Peyer's patch (tissue), 4 donors: ENCODE measurements at regions not wholly inside any gene's neighbourhood (a gene's known extent, or its start where the extent isn't known, plus 50 kb on each side); places are given as distances from the start of the nearest gene placed in this dataset.
A peak's percentile ranks its signal among the peaks of the same experiment; 100 is the strongest.

Experiments
- DNase-seq, 3 donors: peaks; one replicate each; pipeline ENCODE4 v3.0.0-alpha.2; 2017 to 2019
- H3K27ac ChIP-seq, 4 donors: fragments of 200-600 bp; sonication (generic); one replicate each; pipeline ENCODE4 v1.5.1; 2016 to 2019
- H3K27me3 ChIP-seq, 2 donors: fragments of 200-600 bp; sonication (generic); one replicate each; pipeline ENCODE4 v1.5.1; 2019
- H3K36me3 ChIP-seq, 3 donors: fragments of 200-600 bp; sonication (generic); one replicate each; pipeline ENCODE4 v1.5.1; 2016 to 2019
- H3K4me1 ChIP-seq, 4 donors: fragments of 200-600 bp; sonication (generic); one replicate each; pipeline ENCODE4 v1.5.1; 2016 to 2019
- H3K4me3 ChIP-seq, 4 donors: fragments of 200-600 bp; sonication (generic); 1 replicate in 3 of 4; 2 replicates in 1 of 4; pipeline ENCODE4 v1.5.1; 2016 to 2019; ENCODE audit warnings: mild to moderate bottlenecking in 1 of 4
- H3K9me3 ChIP-seq, 4 donors: fragments of 200-600 bp; sonication (generic); one replicate each; pipeline ENCODE4 v1.5.1; 2016 to 2019; ENCODE audit warnings: mild to moderate bottlenecking in 1 of 4
- POLR2A ChIP-seq, 2 donors: fragments of 450-650 bp; IDR thresholded peaks; one replicate each; pipeline ENCODE4 v1.5.1; 2017; ENCODE audit warnings: antibody characterized with exemption in 2 of 2, mild to moderate bottlenecking in 2 of 2, moderate library complexity in 2 of 2
- TF ChIP-seq, protein P1 (sequence below), 6 experiments: fragments of 450-650 bp in 4 of 6; fragments of 200-600 bp in 2 of 6; sonication (generic) in 1 of 6; IDR thresholded peaks; one replicate each; pipeline ENCODE4 v1.5.1; 2017 to 2019; ENCODE audit warnings: antibody characterized with exemption in 6 of 6, mild to moderate bottlenecking in 3 of 6, moderate library complexity in 1 of 6

DNA sequence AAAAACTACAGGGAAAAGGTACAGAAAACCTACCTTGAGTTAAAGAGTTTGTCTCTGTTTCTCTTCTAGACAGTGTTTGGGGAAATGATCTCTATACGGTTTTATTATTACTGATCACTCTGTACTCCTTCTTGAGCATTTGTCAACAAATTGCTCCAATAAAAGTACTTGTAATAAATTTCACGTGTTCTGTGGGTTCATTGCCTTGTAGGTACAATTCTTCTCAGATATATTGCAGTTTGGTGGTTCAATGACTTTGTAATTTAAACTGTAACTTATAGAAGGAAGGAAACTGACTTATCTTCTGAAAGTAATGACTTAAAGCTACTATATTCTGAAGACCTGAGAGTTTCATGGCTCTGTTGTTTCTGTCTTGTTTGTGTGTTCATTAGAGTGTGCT is 319.9 kb upstream of the PCSK5 start:
- DNase-seq: no peak
- H3K4me3 ChIP-seq: no peak overlapping the region
- H3K27ac ChIP-seq: peak overlapping the region in 2 of 4 donors; percentile 33 to 72
- no peaks in the 10 kb centered on the region for H3K9me3 ChIP-seq
- no peaks in the 10 kb centered on the region for H3K27me3 ChIP-seq
- TF ChIP-seq, protein P1, sequence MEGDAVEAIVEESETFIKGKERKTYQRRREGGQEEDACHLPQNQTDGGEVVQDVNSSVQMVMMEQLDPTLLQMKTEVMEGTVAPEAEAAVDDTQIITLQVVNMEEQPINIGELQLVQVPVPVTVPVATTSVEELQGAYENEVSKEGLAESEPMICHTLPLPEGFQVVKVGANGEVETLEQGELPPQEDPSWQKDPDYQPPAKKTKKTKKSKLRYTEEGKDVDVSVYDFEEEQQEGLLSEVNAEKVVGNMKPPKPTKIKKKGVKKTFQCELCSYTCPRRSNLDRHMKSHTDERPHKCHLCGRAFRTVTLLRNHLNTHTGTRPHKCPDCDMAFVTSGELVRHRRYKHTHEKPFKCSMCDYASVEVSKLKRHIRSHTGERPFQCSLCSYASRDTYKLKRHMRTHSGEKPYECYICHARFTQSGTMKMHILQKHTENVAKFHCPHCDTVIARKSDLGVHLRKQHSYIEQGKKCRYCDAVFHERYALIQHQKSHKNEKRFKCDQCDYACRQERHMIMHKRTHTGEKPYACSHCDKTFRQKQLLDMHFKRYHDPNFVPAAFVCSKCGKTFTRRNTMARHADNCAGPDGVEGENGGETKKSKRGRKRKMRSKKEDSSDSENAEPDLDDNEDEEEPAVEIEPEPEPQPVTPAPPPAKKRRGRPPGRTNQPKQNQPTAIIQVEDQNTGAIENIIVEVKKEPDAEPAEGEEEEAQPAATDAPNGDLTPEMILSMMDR (IDR thresholded peaks at IDR 0.05): no peak
- peak in 1 of 2 donors; percentile 18 for TF ChIP-seq POLR2A (IDR thresholded peaks at IDR 0.05)
- H3K36me3 ChIP-seq: no peaks in the 10 kb centered on the region
- peaks cover 0 to 5% (median 0%) of the 10 kb centered on the region in 4 donors for H3K4me1 ChIP-seq

DNA sequence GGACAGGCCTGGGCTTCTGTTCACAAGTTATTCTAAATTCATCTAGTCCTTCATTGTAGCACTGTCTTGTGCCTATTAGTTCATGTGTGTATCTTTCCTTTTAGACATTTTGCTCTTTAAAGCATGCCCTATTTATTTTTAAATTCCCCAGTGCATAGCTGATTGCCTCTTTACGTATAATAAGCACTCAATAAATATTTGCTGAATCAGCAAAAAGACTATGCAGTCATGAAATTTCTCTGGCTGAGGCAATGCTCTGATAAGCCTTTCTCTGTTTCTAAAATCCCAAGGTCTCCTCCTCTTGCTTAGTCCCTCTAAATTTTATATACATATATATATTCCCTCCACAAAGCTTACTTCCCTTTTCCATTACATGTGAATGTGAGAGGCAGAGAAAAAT is 315.9 kb upstream of the PCSK5 start:
- Histone ChIP-seq H3K27me3 (no peaks in the 10 kb centered on the region), H3K27ac (no peak overlapping the region), H3K4me3 (no peak overlapping the region), H3K36me3 (no peaks in the 10 kb centered on the region), H3K9me3 (no peaks in the 10 kb centered on the region), H3K4me1 (peaks cover 0 to 5% (median 0%) of the 10 kb centered on the region in 4 donors)
- TF ChIP-seq POLR2A (IDR thresholded peaks at IDR 0.05): no peak
- TF ChIP-seq, protein P1 (IDR thresholded peaks at IDR 0.05): no peak
- no peak for DNase-seq

DNA sequence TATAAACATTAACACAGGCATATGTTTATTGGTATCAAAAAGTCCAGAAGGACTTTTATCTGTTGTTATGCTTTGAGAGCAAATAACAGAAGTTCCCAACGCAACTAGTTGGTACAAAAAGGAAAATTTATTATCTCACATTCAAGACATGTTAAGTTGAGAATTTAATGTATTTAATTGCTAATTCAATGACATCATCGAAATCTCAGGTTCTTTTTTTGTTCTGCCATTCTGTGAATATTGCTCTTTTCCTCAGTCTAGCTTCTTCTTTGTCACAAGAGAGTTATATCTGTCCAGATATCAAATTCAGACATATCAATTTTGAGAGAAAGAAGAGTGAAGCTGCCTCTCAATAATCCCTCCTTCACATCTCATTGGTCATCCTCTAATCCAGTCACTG is 307.6 kb upstream of the PCSK5 start:
- DNase-seq: no peak
- TF ChIP-seq, protein P1 (IDR thresholded peaks at IDR 0.05): no peak
- no peak for TF ChIP-seq POLR2A (IDR thresholded peaks at IDR 0.05)
- Histone ChIP-seq H3K27ac (no peak overlapping the region), H3K4me1 (no peaks in the 10 kb centered on the region), H3K9me3 (no peaks in the 10 kb centered on the region), H3K36me3 (no peaks in the 10 kb centered on the region), H3K4me3 (no peak overlapping the region), H3K27me3 (no peaks in the 10 kb centered on the region)

DNA sequence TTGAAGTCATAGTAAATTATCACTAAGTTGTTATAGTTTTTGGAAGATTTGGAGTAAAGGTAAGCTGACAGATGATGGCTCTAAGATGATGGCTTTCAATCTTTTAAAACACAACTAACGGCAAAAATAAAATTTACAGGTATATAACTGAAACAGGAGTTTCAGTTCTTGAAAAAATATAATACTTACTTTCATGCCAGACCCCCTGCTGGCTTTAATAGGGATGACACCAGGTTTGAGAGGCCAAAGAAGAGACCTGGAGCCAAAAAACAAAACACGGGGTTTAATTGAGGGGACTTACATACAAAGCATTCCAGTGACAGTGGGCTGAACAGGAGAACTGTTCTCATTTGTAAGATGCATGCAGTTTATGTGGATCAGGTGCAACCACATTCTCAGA is 301.7 kb upstream of the PCSK5 start:
- Histone ChIP-seq H3K9me3 (no peaks in the 10 kb centered on the region), H3K36me3 (no peaks in the 10 kb centered on the region), H3K4me3 (no peak overlapping the region), H3K27ac (no peak overlapping the region), H3K27me3 (no peaks in the 10 kb centered on the region), H3K4me1 (no peaks in the 10 kb centered on the region)
- TF ChIP-seq, protein P1 (IDR thresholded peaks at IDR 0.05): peak in 3 of 6 experiments; percentile 21 to 33 (median 28)
- TF ChIP-seq POLR2A (IDR thresholded peaks at IDR 0.05): no peak
- no peak for DNase-seq

DNA sequence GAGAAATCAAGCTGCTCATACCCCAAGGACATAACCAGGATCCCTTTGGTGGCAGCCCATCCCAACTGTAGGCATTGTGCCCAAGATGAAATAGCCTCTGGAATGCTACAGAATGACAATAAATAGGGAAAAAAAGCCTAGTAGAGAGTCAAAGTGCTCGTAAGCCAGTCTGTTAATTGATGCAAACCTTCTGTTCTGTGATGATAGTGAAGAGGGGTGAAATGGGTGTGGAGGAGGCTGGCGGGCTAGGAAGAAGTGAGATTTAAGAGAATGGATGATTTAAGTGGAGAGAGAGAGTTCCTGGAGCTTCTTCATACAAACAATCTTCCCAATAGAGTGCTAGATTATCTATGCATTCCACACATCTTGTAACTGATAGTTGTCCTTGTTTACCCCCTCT is 301.0 kb upstream of the PCSK5 start:
- TF ChIP-seq POLR2A (IDR thresholded peaks at IDR 0.05): no peak
- TF ChIP-seq, protein P1 (IDR thresholded peaks at IDR 0.05): no peak
- H3K4me3 ChIP-seq: no peak overlapping the region
- DNase-seq: no peak
- H3K27ac ChIP-seq: no peak overlapping the region
- H3K27me3 ChIP-seq: no peaks in the 10 kb centered on the region
- H3K4me1 ChIP-seq: no peaks in the 10 kb centered on the region
- H3K36me3 ChIP-seq: no peaks in the 10 kb centered on the region
- no peaks in the 10 kb centered on the region for H3K9me3 ChIP-seq

DNA sequence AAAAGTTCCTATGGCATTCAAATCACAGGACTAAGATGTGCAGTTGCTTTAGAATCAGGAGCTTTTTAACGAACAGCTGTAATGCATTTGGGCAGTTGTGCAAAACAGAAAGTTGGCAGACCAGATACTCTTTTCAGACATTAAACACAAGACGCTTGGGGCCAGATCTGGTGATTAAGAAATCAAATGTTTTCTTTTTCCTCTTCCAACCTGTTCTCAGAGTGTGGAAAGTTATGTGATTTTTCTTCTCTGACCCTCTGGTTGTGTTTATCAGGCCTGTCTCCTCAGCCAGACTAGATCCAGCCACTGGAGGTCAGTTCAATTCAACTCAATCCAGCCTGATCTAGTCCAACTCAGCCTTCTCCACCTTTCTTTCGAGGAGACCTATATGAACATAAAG is 298.5 kb upstream of the PCSK5 start:
- Histone ChIP-seq H3K27me3 (no peaks in the 10 kb centered on the region), H3K4me3 (no peak overlapping the region), H3K9me3 (no peaks in the 10 kb centered on the region), H3K27ac (no peak overlapping the region), H3K36me3 (no peaks in the 10 kb centered on the region), H3K4me1 (no peaks in the 10 kb centered on the region)
- DNase-seq: no peak
- TF ChIP-seq POLR2A (IDR thresholded peaks at IDR 0.05): no peak
- TF ChIP-seq, protein P1 (IDR thresholded peaks at IDR 0.05): no peak
